GM19239 (cell line): ENCODE measurements at regions not wholly inside any gene's neighbourhood (a gene's known extent, or its start where the extent isn't known, plus 50 kb on each side); places are given as distances from the start of the nearest gene placed in this dataset.

ENCODE experiments used
- DNase-seq: peaks from one replicate; pipeline ENCODE4 v3.0.0; 2011; ENCODE audit warnings: low spot score; ENCODE audit not compliant: insufficient read length
- FAIRE-seq: peaks from 2 replicates; lab custom pipeline; 2011; peaks lifted over from hg19 to GRCh38; lab: Jason Lieb, UNC

DNA sequence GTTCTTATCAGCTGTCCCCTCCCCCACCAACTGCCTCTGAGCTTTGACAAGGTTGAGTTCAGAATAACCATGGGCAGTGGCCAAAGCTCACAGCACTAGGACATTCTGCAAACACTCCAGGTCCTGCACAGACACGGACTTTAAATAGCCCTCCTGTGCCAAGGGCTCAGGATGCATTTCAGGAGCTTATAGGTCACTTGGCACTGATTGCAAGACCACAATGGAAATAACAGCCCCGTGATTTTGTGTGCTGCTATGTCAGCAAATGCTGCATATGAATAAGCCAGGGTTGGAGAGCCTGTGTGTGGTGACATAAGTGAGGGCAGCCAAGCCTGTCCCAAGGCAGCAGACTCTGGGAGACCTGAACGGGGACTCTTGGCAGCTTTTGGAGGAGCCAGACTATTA lies 150.7 kb downstream of the DMRT2 start:
- DNase-seq (no peak), FAIRE-seq (no peak)

DNA sequence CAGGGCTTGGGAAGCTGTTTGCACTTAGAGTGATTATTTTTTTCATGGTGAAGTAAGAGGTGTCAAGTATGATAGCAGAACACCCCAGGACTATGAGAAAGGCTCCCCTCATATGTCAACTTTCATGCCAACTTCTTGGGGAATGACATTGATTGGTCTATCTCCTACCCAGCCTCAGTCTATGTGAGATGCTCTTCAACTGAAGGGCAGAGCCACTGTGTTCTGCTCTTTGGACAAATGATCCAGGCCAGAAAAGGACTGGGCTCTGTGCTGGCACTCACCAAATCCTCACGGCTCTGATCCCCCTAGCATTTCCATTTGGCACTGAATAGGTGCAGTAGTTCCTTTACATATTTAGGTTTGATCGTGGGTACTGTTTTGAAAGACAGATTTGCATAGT lies 151.1 kb downstream of the DMRT2 start:
- DNase-seq (no peak), FAIRE-seq (no peak)

DNA sequence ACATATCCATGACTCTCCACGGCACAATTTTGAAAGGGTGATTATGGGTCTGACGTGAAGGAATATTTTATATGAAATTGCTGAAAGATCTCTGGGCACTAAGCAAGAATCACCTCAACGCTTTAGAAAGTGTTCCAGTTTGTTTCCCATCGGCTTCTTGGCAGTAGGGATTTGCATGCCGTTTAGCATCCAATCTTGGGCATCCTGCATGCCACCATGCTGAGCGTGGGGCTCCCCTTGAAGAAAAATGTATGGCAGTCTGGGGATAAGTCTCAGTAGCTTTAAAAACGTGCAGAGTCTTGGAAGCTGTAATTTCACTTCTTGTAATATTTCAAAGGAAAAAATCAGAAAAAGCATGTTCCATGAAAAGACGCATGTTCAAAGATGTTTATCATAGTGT lies 151.7 kb downstream of the DMRT2 start:
- DNase-seq (no peak), FAIRE-seq (no peak)

DNA sequence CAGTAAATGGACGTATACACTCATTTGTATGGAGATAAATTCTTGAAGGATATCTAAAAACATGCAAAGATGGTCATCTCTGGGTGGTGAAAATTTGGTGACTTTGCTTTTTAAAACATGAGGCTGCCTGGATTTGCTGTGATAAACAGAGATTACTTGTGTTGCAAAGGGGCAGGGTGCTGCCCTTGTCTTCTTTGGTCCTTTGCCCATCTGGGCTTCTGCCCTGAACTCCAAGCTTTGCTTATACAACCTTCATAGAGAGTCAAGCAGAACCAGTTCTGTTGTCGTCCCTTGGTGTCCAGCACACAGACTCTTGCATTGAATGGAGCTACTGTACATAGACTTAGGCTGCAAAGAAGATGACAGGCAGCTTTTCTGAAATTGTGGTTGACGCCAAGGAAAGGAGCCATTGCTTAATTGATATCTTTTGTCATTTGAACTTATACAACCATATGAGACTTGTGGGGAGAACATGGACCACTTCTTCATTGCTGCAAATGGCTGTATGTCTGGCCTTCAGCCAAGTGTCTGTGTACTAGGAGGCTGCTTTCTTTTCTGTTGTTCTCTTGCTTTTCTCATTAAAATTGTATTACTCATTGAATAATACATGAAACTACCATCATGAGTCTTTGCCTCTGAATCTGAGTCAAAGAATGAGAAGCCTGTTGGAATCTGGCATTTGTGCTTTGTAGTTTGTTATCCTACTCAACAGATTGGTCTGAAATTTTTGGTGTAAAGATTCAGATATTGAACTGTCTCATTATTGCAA lies 152.5 kb downstream of the DMRT2 start:
- no peak for DNase-seq
- no peak for FAIRE-seq

DNA sequence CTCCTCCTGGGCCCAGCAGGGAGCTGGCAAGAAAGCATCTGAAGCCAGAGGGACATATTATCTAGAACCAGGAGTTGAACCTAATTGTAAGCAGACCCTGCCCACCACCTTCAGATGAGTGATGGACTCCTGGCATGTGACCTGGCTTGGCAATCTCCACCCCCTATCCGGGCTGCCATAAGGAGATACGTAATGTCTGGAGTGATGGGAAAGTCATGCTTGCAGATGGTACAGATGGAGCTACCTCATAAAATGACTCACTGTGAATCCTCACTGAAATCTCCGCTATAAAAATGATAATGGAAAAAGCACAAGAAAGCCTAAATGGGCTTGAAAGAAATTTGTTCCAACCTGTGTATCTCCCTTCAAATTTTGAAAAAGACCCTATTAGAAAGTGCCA lies 157.5 kb downstream of the DMRT2 start:
- DNase-seq (no peak), FAIRE-seq (no peak)

DNA sequence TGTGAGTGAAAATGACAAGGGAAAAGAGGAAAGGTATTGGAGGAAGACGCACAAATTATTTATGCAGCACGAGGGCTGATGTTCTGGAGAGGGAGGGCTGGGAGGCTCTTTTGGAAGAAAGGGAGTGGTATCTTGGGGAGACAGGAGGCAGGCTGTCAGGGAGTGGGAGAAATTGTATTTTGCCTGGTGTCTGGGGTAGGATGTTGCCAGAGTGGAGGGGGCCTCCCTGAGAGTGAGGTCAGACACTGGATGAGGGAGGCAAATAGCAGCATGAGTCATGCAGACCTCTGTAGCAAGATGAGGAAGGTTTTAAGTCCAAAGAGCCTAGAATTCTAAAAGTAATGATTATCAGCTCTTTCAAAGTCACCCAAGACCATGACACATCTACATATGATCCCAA lies 158.0 kb downstream of the DMRT2 start:
- DNase-seq (no peak), FAIRE-seq (no peak)

DNA sequence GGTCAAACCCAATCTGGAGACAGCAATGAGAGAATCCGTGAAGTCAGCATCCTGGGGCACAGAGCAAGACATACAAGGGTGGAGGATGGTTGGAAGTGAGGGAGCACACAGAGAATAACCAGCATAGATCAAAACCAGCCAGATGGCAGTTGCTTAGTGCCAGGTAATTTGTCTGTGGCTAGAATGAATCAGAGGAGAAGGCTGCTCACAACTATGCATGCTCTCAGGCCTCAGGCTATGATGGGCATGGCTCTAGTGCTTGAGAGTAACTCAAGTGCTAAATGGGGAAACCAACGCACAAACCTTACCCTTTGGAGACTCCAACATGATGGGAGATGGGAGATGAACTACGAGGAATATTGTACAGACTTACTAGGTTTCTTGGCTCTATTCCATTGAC lies 160.8 kb downstream of the DMRT2 start:
- DNase-seq, result no peak
- no peak for FAIRE-seq

DNA sequence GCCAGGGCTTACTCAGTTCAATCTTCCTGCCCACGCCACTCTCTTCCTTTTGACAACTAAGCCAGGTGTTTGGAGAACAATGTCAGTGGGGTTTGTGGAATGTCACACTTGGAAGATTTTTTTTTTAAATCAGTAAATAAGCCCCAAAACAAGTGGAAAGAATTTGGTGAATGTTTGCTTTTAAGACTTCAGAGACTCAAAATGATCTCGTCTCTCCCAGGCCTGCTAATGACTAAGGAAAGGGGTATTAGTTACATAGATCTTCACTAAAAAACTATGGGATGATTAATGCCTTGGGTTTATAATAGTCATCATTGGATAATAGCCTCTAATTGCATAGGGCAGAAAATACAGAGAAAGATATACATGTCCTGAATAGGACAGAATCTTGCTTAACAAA lies 166.4 kb downstream of the DMRT2 start:
- DNase-seq, result no peak
- FAIRE-seq, result no peak

DNA sequence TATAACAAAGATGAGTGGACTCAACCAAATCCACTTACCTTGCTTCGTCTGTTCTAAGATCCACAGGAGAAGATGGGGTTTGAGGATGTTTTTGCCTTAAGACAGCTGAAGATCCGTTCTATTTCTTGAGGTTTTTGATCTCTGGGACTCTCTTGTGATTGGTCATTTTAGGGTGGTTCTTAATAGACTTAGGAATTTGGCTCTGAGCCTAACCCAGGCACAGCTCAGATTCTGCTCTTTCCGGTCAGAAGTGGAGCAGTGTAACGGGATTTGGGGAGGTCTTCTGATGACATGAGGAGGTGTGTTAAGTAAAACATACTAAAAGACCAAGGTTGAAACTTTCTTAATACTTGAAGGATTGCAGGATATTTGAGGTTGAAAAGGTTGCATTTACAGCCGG lies 166.9 kb downstream of the DMRT2 start:
- no peak for FAIRE-seq

DNA sequence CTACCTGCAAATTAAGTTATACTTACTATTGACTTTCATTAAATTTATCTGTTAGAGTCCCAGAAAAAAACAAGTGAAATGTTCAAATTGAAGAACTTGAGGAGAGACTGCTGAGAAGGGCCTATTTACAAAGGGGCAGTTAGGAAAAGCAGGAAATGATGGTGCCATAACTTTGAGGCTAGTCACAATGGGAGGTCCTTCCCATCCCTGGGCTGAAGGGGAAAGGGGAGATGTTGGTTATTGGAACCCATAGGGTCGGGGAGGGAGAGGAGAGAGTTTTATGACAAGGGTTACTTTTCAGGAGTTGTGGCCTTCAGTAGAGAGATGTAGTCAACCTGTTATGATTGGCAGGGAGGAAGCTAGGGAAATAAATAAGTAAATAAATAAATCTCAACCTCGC lies 169.1 kb downstream of the DMRT2 start:
- FAIRE-seq, result no peak
- no peak for DNase-seq

More for the DNA sequence above, 166.9 kb downstream of the DMRT2 start:
- no peak for DNase-seq

DNA sequence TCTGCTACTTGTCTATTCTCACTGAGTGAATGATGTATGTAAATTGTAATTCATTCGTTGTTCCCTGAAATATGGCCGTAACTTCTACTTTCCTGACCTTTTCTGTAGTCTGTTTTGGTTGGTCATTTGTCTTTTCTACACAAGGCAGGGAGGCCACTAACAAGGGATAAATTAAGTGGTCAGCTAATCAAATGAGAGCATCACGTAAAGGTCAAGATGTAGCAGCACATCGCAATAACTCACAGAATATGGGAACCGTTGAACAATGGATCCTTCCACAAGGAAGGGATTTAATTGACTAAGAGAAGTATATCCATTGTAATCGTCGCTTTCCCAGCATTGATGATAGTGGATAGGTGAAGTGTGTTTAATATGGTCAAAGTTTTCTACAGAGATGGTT lies 171.1 kb downstream of the DMRT2 start:
- DNase-seq (no peak), FAIRE-seq (no peak)

DNA sequence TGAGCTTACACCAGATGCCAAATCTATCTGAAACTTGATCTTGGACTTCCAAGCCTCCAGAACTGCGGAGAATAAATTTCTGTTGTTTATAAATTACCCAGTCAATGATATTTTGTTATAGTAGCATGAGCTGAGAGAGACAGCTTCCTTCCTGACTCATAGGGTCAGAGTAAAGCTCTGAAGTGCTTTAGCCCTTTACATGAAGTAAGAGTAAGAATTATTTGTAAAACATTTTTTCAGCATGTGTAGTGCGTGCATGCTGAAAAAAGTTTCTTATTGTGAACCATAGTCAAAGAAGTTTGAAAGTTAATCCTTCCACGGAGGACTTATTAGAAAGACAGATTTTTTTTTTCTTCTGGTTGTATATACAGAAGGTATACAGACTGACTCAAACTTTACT lies 172.4 kb downstream of the DMRT2 start:
- FAIRE-seq, result no peak

DNA sequence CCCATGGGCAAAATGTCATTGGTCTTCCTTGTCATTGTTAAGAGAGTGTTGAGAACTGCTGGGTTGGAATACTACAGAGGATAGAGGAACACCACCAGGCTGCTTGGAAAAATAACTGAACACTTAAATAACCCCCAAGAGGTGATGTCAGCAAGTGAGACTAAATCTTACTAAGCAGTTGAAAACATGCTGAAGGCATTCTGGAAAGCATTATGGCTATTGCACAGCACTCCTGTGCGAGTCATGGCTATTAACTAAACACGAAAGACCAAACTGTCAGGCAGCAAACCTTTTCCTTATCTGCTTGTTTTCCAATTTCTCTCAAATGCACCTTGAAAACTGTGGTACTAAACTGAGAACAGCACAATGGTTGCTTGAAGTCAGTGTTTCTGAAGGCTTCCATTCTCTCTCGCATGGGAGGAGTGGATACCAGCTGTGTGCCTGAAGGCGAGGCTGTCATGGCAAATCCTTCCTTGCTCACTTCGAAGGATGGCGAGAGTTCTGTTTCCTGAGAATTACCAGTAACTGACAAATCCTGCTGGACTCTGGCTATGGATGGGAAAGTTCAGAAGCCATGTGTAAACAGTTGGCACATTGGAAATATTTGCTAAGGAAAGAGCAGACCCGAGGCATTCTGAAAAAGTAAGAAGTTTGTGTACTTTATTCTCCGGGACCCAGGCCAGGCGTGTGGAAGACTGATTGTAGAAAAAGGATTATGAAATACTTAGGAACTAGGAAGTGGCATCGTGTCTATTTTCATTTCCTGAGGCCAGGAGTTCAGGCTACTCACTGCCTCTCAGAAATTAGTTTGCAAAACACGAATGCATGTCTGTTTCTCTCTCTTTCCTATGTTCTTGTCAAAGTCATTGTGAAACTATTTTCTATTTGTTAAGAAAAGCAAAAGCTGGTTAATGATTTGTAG lies 182.1 kb downstream of the DMRT2 start:
- FAIRE-seq (no peak), DNase-seq (no peak)

More for the DNA sequence above, 172.4 kb downstream of the DMRT2 start:
- DNase-seq, result no peak

DNA sequence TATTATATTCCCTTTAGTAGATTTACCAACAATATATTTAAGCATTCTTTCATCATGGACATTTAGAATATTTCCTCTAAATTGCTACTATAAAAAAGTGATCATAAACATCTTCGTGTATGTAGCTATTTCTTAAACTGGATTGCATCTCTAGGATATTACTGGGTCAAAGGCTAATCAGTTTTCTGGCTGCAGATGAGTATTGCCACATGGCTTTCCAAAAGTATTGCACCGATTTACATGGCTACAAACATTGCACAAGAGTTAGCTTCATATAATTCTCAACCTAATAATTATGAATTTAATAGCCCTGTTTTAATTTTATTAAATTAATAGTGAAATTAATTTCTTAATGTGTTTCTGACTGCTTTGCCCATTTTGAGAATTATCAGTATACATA lies 183.4 kb downstream of the DMRT2 start:
- DNase-seq (no peak), FAIRE-seq (no peak)

DNA sequence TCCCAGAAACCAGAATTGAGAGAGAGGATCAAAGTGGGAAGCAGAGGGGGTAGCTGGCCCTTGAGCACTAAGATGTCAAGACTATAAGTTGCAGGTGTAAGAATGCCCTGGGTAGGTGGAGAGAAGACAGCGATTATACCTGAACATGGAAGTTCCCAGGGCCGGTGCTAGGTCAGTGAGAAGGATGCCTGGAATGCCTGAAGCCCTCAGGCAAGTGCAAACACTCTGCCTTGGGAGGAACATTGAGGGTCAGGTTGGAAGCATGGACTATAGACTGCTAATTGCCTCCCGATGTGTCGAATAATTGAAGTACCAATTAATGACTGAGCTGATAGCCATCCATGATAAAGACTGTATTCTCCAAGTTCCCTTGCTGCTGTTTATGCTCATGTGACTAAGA lies 185.5 kb downstream of the DMRT2 start:
- DNase-seq, result no peak
- FAIRE-seq, result no peak

DNA sequence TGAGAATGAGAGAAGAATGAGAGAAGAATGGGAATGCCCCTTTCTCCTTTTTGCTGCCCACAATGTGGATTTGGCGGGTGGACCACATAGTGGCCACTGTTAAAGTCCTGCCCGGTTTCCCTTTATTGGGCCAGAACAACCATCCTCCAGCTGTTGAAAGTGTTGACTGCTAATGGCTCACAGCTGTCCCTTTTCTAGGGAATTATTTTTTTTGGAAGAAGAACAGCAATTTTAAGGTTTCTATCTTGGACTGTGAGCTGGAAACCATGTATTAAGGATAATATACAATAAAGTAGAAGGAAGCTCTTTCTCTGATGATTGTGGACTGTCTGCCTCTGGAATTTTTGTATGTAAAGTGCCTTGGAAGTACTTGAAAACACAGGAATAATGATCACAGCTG lies 185.9 kb downstream of the DMRT2 start:
- DNase-seq, result no peak
- no peak for FAIRE-seq

DNA sequence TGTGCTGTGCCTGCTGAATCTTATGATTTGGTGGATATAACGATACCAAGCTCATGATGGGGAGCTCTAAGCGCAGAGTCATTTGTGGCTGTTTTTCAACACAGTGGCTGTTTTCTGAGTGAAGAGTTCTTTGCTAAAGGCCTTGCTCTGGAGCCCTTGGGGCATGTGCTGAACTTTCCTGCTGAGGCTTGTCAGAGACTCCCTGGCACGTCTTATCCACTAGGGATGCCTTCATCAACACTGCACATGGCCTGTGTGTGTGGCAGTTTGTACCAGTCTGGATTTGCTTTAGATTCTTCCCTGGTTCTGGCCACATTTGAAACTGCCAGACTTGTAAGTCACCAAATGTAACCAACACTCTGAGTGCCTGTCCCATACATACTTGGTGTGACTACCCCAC lies 188.2 kb downstream of the DMRT2 start:
- DNase-seq (no peak), FAIRE-seq (no peak)

DNA sequence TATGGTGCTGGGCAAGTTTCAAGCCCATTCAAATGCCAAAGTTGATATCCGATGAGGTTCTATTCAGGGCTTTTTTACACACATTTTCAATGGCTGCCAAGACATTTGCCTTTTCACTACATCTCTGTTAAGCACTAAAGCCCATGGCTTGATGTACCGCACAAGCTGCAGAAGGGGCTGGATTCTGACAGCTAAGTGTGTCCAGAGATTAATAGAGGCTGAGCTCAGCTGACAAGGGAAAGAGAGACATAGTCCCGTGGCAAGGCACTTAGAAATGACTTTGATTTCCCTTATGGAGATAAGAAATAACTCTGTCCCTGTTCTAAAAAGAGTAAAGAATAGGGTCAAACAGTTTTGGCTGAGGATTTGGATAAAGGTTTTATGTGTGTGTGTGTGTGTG lies 198.6 kb downstream of the DMRT2 start:
- DNase-seq, result no peak
- FAIRE-seq, result no peak

DNA sequence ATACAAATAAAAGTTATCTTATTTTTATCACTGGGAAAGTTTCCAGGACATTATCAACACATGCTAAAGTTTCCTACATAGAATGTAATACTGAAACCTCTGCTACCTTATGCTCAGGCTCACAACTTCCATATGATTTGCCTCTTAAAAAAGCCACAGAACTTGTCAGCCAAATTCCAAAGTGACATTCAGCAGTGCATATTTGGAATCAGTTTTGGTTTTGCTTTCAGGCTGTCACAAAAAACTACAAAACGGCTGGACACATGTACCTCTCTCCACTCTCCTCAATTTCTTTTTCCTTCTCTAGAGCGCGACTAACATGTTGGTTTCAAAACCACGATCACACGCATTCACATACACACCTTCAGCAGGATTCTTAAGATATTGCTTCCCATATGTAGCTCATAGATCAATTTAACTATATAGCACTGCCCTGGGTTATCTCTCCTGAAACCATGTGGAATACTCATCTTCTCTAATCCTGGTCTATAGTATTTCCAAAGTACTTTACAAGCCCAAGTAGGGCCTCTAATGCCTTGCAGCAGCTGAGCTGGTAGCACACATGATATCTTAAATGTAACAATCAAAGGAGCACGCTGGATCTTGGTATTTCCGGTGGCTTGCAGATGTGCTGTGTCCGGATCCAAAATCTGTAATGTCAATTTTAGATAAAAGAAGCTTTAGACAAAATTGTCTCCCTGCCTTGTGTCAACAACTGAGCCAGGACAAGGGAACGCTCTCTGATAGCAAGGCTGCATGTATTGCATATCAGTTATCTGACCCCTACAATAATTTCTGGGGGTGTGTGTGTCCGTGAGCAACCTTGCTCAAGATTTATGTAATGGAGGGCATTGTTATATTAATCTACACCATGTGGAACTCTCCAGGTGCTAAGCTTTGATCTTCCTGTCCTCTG lies 203.2 kb downstream of the DMRT2 start:
- FAIRE-seq (no peak), DNase-seq (no peak)

DNA sequence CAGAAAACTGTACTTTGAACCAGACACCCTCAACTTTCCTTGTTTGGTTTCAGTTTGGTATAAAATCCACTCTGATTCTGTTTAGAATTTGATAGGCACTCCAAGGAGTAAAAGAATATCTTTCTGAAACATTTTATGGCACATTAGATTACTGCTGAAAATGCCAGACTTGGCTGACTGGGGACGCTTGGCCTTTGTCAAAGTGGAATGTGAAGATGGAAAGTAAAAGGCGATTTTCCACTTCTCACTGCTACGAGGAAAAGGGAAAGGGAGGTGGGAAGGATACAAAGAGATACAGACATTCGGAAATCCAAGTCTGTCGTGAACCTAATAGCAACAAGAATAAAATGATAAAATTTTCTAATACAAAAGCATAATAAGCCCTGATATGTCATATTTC lies 203.9 kb downstream of the DMRT2 start:
- FAIRE-seq, result no peak
- DNase-seq, result no peak

DNA sequence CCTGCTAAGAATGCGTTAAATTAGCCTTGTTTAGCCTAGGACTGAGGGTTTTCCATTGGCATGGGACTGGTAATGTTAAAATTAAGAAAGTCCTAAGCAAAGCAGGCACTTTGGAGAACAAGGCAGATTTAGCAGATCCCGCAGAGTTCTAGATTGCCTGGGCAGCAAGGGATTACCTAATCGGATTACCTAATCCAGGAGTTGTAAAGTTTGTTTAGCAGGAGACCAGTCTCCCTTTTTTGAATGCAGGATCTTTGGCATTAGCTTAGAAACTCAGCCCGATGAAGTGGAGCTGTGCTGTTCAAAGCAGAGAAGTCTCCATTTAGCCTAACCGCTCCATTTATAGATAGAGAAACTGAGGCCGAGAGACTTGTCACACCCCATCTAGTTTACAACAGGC lies 206.0 kb downstream of the DMRT2 start:
- FAIRE-seq, result no peak
- DNase-seq, result no peak
